Endodermal cell (in vitro differentiated cells): ENCODE measurements at regions not wholly inside any gene's neighbourhood (a gene's known extent, or its start where the extent isn't known, plus 50 kb on each side); places are given as distances from the start of the nearest gene placed in this dataset.

Source experiments
- DNase-seq: peaks from one replicate; pipeline ENCODE4 v3.0.0-alpha.2; 2017
- H3K27ac ChIP-seq: 2 replicates; pipeline ENCODE4 v1.5.1; 2013; ENCODE audit warnings: mild to moderate bottlenecking, low read depth, low read length, moderate library complexity
- H3K27me3 ChIP-seq: 2 replicates; pipeline ENCODE4 v1.6.1; 2013; ENCODE audit warnings: mild to moderate bottlenecking, low read length, moderate library complexity; ENCODE audit not compliant: insufficient read depth, control insufficient read depth, poor library complexity, severe bottlenecking
- H3K36me3 ChIP-seq: 2 replicates; pipeline ENCODE4 v1.7.0; 2013; ENCODE audit warnings: mild to moderate bottlenecking, low read length, moderate library complexity; ENCODE audit not compliant: control insufficient read depth, insufficient read depth
- H3K4me1 ChIP-seq: one replicate; pipeline ENCODE4 v1.7.0; 2013; ENCODE audit warnings: low read length; ENCODE audit not compliant: control insufficient read depth, insufficient read depth
- H3K4me3 ChIP-seq: 2 replicates; pipeline ENCODE4 v1.5.1; 2013; ENCODE audit warnings: mild to moderate bottlenecking, low read length, moderate library complexity
- H3K9ac ChIP-seq: 2 replicates; pipeline ENCODE4 v1.6.1; 2013; ENCODE audit warnings: mild to moderate bottlenecking, low read length, moderate library complexity; ENCODE audit not compliant: poor library complexity, severe bottlenecking; ENCODE audit errors: extremely low read depth
- H3K9me3 ChIP-seq: 2 replicates; pipeline ENCODE4 v1.6.1; 2013; ENCODE audit warnings: mild to moderate bottlenecking, low read length, moderate library complexity; ENCODE audit not compliant: control insufficient read depth
- H3K27ac Mint-ChIP-seq: 2 replicates; pipeline ENCODE4 v1.8.0; 2020; ENCODE audit warnings: mixed read lengths
- H3K27me3 Mint-ChIP-seq: 2 replicates; pipeline ENCODE4 v1.8.0; 2021; ENCODE audit warnings: mild to moderate bottlenecking, mixed read lengths; ENCODE audit not compliant: insufficient read depth
- H3K36me3 Mint-ChIP-seq: 2 replicates; pipeline ENCODE4 v1.8.0; 2020; ENCODE audit warnings: low read depth, mixed read lengths
- H3K4me1 Mint-ChIP-seq: 2 replicates; pipeline ENCODE4 v1.8.0; 2020; ENCODE audit warnings: mixed read lengths
- H3K4me3 Mint-ChIP-seq: 2 replicates; pipeline ENCODE4 v1.8.0; 2020; ENCODE audit warnings: mild to moderate bottlenecking, moderate library complexity, mixed read lengths
- H3K9me3 Mint-ChIP-seq: 2 replicates; pipeline ENCODE4 v1.8.0; 2020; ENCODE audit warnings: mild to moderate bottlenecking, mixed read lengths
- whole genome bisulfite sequencing, 2 experiments: methylation state at CpG; one replicate each; pipeline versions ENCODE4 v1.1.5 to v1.1.7; 2013; ENCODE audit warnings: missing lambda C conversion rate in 2 of 2, mixed read lengths in 1 of 2; ENCODE audit not compliant: insufficient coverage in 1 of 2, insufficient read length in 1 of 2; 5-methylcytosine and 5-hydroxymethylcytosine counted together
- TF ChIP-seq, protein P1 (sequence below): fragments of 200-600 bp; sonication (generic); conservative IDR thresholded peaks from 2 replicates; pipeline ENCODE4 v1.5.0; 2021; ENCODE audit warnings: antibody characterized with exemption, mild to moderate bottlenecking

- H3K4me3 ChIP-seq, result no peak overlapping the region
- Mint-ChIP-seq H3K36me3 (no peaks in the 10 kb centered on the region), H3K4me3 (no peak overlapping the region), H3K27me3 (peaks cover 3% of the 10 kb centered on the region), H3K9me3 (no peaks in the 10 kb centered on the region), H3K27ac (no peak overlapping the region), H3K4me1 (no peaks in the 10 kb centered on the region)
- TF ChIP-seq, protein P1, sequence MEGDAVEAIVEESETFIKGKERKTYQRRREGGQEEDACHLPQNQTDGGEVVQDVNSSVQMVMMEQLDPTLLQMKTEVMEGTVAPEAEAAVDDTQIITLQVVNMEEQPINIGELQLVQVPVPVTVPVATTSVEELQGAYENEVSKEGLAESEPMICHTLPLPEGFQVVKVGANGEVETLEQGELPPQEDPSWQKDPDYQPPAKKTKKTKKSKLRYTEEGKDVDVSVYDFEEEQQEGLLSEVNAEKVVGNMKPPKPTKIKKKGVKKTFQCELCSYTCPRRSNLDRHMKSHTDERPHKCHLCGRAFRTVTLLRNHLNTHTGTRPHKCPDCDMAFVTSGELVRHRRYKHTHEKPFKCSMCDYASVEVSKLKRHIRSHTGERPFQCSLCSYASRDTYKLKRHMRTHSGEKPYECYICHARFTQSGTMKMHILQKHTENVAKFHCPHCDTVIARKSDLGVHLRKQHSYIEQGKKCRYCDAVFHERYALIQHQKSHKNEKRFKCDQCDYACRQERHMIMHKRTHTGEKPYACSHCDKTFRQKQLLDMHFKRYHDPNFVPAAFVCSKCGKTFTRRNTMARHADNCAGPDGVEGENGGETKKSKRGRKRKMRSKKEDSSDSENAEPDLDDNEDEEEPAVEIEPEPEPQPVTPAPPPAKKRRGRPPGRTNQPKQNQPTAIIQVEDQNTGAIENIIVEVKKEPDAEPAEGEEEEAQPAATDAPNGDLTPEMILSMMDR, result no peak
- DNase-seq, result no peak
- H3K4me1 ChIP-seq, result no peaks in the 10 kb centered on the region
- peaks cover 7% of the 10 kb centered on the region for H3K27me3 ChIP-seq
- WGBS, 2 experiments, result 88% methylated on average over 9 of the region's 9 CpGs; no CpG with 5 or more reads in 1 of the 2 experiments
- no peak overlapping the region for H3K27ac ChIP-seq
- H3K9me3 ChIP-seq, result no peaks in the 10 kb centered on the region
- H3K9ac ChIP-seq, result no peak overlapping the region
- no peaks in the 10 kb centered on the region for H3K36me3 ChIP-seq
Observed at GRCh38 chr3:107992976-107993684, 97.7 kb downstream of the CD47 start.

DNA sequence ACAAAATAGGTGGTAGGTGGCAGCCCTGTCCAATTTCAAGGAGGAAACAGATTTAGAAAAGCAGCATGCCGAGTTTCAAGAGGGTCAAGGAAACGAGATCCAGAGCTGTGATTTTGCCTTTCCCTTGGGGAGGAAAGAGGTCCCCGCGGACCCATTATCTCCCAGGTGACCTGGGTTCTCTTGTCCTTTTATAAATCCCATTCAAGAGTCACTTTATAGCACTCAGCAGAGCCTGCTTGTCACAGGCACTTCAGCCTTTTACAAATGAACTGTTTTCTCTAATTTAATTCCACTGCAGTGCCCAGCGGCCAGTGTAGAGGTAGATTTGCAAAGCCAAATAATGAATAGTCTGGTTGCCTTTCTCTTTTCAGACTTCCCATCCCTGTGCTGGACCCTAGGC is 99.9 kb downstream of the CD47 start:
- peaks cover under 1% of the 10 kb centered on the region for H3K27me3 ChIP-seq
- H3K27ac ChIP-seq, result no peak overlapping the region
- no peaks in the 10 kb centered on the region for H3K9me3 Mint-ChIP-seq
- TF ChIP-seq, protein P1, result no peak
- no peaks in the 10 kb centered on the region for H3K36me3 Mint-ChIP-seq
- H3K4me3 ChIP-seq, result no peak overlapping the region
- H3K9me3 ChIP-seq, result no peaks in the 10 kb centered on the region
- 89 to 100% methylated on average over 4 to 5 of the region's 5 CpGs for WGBS, 2 experiments
- peaks cover 3% of the 10 kb centered on the region for H3K27me3 Mint-ChIP-seq
- H3K4me3 Mint-ChIP-seq, result no peak overlapping the region
- H3K36me3 ChIP-seq, result no peaks in the 10 kb centered on the region
- H3K27ac Mint-ChIP-seq, result no peak overlapping the region
- no peak for DNase-seq
- no peaks in the 10 kb centered on the region for H3K4me1 ChIP-seq
- H3K4me1 Mint-ChIP-seq, result no peaks in the 10 kb centered on the region
- H3K9ac ChIP-seq, result no peak overlapping the region

DNA sequence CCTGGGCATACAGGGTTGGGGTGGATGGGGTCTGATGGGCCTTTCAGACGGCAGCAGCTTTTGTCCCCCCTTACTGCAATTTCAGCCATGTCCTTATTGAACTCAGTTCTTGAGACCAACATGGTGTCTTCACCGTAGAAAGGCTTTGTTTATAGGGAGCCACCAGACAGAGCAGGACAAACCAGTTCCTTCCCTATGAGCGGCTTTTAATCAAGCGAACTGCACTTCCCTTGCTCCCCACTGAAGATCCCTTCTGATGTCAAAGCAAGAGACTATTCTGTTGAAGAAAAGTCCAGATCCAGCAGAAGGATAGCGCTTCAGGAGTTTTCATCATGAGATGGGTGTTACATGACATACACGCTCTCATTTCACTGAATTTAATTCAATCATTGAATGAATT is 100.4 kb downstream of the CD47 start:
- H3K4me3 ChIP-seq, result no peak overlapping the region
- Mint-ChIP-seq H3K36me3 (no peaks in the 10 kb centered on the region), H3K4me1 (no peaks in the 10 kb centered on the region), H3K27me3 (peaks cover 3% of the 10 kb centered on the region), H3K9me3 (no peaks in the 10 kb centered on the region), H3K4me3 (no peak overlapping the region), H3K27ac (no peak overlapping the region)
- no peaks in the 10 kb centered on the region for H3K27me3 ChIP-seq
- no peaks in the 10 kb centered on the region for H3K36me3 ChIP-seq
- TF ChIP-seq, protein P1, result no peak
- H3K4me1 ChIP-seq, result no peaks in the 10 kb centered on the region
- H3K9ac ChIP-seq, result no peak overlapping the region
- no peaks in the 10 kb centered on the region for H3K9me3 ChIP-seq
- no peak overlapping the region for H3K27ac ChIP-seq
- DNase-seq, result no peak
- 91 to 100% methylated on average over 4 to 6 of the region's 6 CpGs for WGBS, 2 experiments
